ENCODE measurements at regions not wholly inside any gene's neighbourhood (a gene's known extent, or its start where the extent isn't known, plus 50 kb on each side); places are given as distances from the start of the nearest gene placed in this dataset.

DNA sequence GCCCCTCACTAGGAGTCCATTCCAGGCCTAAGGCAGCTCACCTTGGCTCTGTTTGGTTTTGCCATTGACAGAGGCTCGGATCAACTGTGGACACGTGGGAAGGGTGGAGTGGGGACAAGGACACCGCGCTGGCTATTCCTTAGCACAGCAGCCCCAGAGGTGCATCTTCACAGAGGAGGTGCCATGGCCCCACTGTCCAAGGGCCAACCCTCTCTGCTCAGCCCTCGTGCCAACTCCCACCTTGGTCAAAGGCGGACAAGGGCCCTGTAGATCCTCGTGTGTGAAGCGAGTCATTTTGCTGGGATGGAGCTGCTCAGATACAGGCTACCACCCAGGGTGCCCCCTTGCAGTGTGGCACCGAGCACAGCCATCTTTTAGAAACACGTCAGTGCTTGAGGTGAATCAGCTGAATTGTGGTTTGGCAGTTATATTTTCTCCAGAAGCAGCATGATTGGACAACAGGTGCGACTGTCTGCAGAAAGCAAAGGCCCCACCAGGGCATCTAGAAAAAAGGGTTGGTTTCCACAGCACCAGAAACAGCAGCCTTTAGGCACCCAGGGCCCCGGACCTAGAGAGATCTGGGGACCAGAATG lies 192.1 kb upstream of the GPR12 start:
- TF ChIP-seq FOXM1 (IDR thresholded peaks at IDR 0.05; ENCODE audit: borderline replicate concordance) (no peak), SUZ12 (IDR thresholded peaks at IDR 0.05) (no peak), FOXK2 (IDR thresholded peaks at IDR 0.05) (no peak)
